Tibial nerve (tissue), 4 donors: ENCODE measurements at regions not wholly inside any gene's neighbourhood (a gene's known extent, or its start where the extent isn't known, plus 50 kb on each side); places are given as distances from the start of the nearest gene placed in this dataset.

Experiments
- DNase-seq, 2 donors: peaks; one replicate each; pipeline ENCODE4 v3.0.0-alpha.2; 2019; ENCODE audit warnings: low spot score in 2 of 2
- H3K27ac ChIP-seq, 4 donors: fragments of 200-600 bp; sonication (generic) in 3 of 4; one replicate each; pipeline ENCODE4 v1.5.1; 2017 to 2019; ENCODE audit warnings: mild to moderate bottlenecking in 1 of 4
- H3K27me3 ChIP-seq, 2 donors: fragments of 200-600 bp; sonication (generic) in 1 of 2; one replicate each; pipeline versions ENCODE4 v1.5.1 to v1.6.0; 2017 to 2019
- H3K36me3 ChIP-seq, 3 donors: fragments of 200-600 bp; sonication (generic); one replicate each; pipeline ENCODE4 v1.5.1; 2018 to 2019
- H3K4me1 ChIP-seq, 4 donors: fragments of 200-600 bp; sonication (generic) in 3 of 4; one replicate each; pipeline ENCODE4 v1.5.1; 2017 to 2019
- H3K4me3 ChIP-seq, 4 donors: fragments of 200-600 bp; sonication (generic) in 3 of 4; one replicate each; pipeline ENCODE4 v1.5.1; 2017 to 2019; ENCODE audit warnings: mild to moderate bottlenecking in 1 of 4, moderate library complexity in 1 of 4
- H3K9me3 ChIP-seq, 4 donors: fragments of 200-600 bp; sonication (generic) in 3 of 4; one replicate each; pipeline ENCODE4 v1.5.1; 2017 to 2019
- CTCF ChIP-seq, 5 experiments: fragments of 200-600 bp in 3 of 5; fragments of 450-650 bp in 2 of 5; sonication (generic) in 3 of 5; IDR thresholded peaks; one replicate each; pipeline ENCODE4 v1.5.1; 2016 to 2019; ENCODE audit warnings: antibody characterized with exemption in 5 of 5, mild to moderate bottlenecking in 3 of 5, moderate library complexity in 2 of 5
- EP300 ChIP-seq, 2 donors: sonication (generic); formaldehyde crosslinking; IDR thresholded peaks; one replicate each; pipeline ENCODE4 v1.6.1; 2017; ENCODE audit warnings: antibody characterized with exemption in 2 of 2, mild to moderate bottlenecking in 1 of 2
- POLR2A ChIP-seq, 2 donors: fragments of 450-650 bp; IDR thresholded peaks; one replicate each; pipeline ENCODE4 v1.6.1; 2017; ENCODE audit warnings: antibody characterized with exemption in 2 of 2, mild to moderate bottlenecking in 2 of 2, moderate library complexity in 2 of 2
- WGBS, 2 donors: methylation state at CpG; one replicate each; pipeline ENCODE4 v1.1.5; 2018; 5-methylcytosine and 5-hydroxymethylcytosine counted together

- Histone ChIP-seq H3K4me1 (peaks cover 0 to 9% (median 0%) of the 10 kb centered on the region in 4 donors), H3K27ac (no peak overlapping the region), H3K36me3 (no peaks in the 10 kb centered on the region), H3K9me3 (no peaks in the 10 kb centered on the region), H3K27me3 (no peaks in the 10 kb centered on the region), H3K4me3 (no peak overlapping the region)
- TF ChIP-seq CTCF (IDR thresholded peaks at IDR 0.05) (no peak), EP300 (IDR thresholded peaks at IDR 0.05) (no peak), POLR2A (IDR thresholded peaks at IDR 0.05) (no peak)
- DNase-seq, result peak in 1 of 2 donors; percentile 1
- WGBS, 2 donors, result 74 to 81% methylated on average over 7 of the region's 7 CpGs
Measured at GRCh38 chr10:129102906-129103693, 363.9 kb upstream of the MGMT start.

GRCh38 chr10:129104266-129105045 lies 362.6 kb upstream of the MGMT start:
- H3K27ac ChIP-seq, result peak overlapping the region in 2 of 4 donors; percentile 45 to 69
- peak in 1 of 2 donors; percentile 2 for DNase-seq

GRCh38 chr10:129105266-129105665 lies 361.8 kb upstream of the MGMT start:
- Histone ChIP-seq H3K27me3 (no peaks in the 10 kb centered on the region), H3K27ac (peak overlapping the region in 2 of 4 donors; percentile 45 to 69), H3K4me1 (peaks cover 0 to 8% (median 0%) of the 10 kb centered on the region in 4 donors), H3K9me3 (no peaks in the 10 kb centered on the region), H3K36me3 (no peaks in the 10 kb centered on the region), H3K4me3 (no peak overlapping the region)
- no peak for TF ChIP-seq CTCF (IDR thresholded peaks at IDR 0.05)
- no peak for TF ChIP-seq POLR2A (IDR thresholded peaks at IDR 0.05)
- no peak for TF ChIP-seq EP300 (IDR thresholded peaks at IDR 0.05)
- 36% methylated on average over 2 of the region's 2 CpGs for WGBS, 2 donors
- no peak for DNase-seq

More at GRCh38 chr10:129104266-129105045, 362.6 kb upstream of the MGMT start:
- 71 to 74% methylated on average over 9 of the region's 9 CpGs for WGBS, 2 donors
- Histone ChIP-seq H3K9me3 (no peaks in the 10 kb centered on the region), H3K4me1 (peaks cover 0 to 8% (median 0%) of the 10 kb centered on the region in 4 donors), H3K4me3 (no peak overlapping the region), H3K36me3 (no peaks in the 10 kb centered on the region), H3K27me3 (no peaks in the 10 kb centered on the region)
- TF ChIP-seq CTCF (IDR thresholded peaks at IDR 0.05), result no peak
- TF ChIP-seq POLR2A (IDR thresholded peaks at IDR 0.05), result no peak
- no peak for TF ChIP-seq EP300 (IDR thresholded peaks at IDR 0.05)

- Histone ChIP-seq H3K36me3 (no peaks in the 10 kb centered on the region), H3K4me1 (peaks cover 0 to 8% (median 0%) of the 10 kb centered on the region in 4 donors), H3K4me3 (no peak overlapping the region), H3K27me3 (no peaks in the 10 kb centered on the region), H3K9me3 (no peaks in the 10 kb centered on the region), H3K27ac (no peak overlapping the region)
- DNase-seq, result no peak
- TF ChIP-seq POLR2A (IDR thresholded peaks at IDR 0.05), result no peak
- TF ChIP-seq CTCF (IDR thresholded peaks at IDR 0.05), result no peak
- TF ChIP-seq EP300 (IDR thresholded peaks at IDR 0.05), result no peak
- WGBS, 2 donors, result 79 to 81% methylated on average over 4 of the region's 4 CpGs
Measured at GRCh38 chr10:129106314-129106713, 360.7 kb upstream of the MGMT start.

GRCh38 chr10:129107525-129107924 lies 359.5 kb upstream of the MGMT start:
- TF ChIP-seq CTCF (IDR thresholded peaks at IDR 0.05) (no peak), POLR2A (IDR thresholded peaks at IDR 0.05) (no peak), EP300 (IDR thresholded peaks at IDR 0.05) (no peak)
- Histone ChIP-seq H3K4me1 (peaks cover 0 to 8% (median 0%) of the 10 kb centered on the region in 4 donors), H3K27ac (no peak overlapping the region), H3K36me3 (no peaks in the 10 kb centered on the region), H3K4me3 (no peak overlapping the region), H3K27me3 (no peaks in the 10 kb centered on the region), H3K9me3 (no peaks in the 10 kb centered on the region)
- WGBS, 2 donors, result 63 to 90% methylated on average over 3 of the region's 3 CpGs
- no peak for DNase-seq
